NB4 (cell line): ENCODE measurements at regions not wholly inside any gene's neighbourhood (a gene's known extent, or its start where the extent isn't known, plus 50 kb on each side); places are given as distances from the start of the nearest gene placed in this dataset.

Source experiments
- DNase-seq: peaks from one replicate; pipeline ENCODE4 v3.0.0; 2010; ENCODE audit warnings: low read depth
- H3K4me3 ChIP-seq: one replicate; pipeline ENCODE4 v1.5.1; 2011; ENCODE audit warnings: mild to moderate bottlenecking, low read depth, low read length, moderate library complexity
- MYC ChIP-seq: IDR thresholded peaks from 2 replicates; pipeline ENCODE4 v1.6.1; 2011; ENCODE audit warnings: low read depth, low read length
- POLR2A ChIP-seq: IDR thresholded peaks from 2 replicates; pipeline ENCODE4 v1.6.1; 2011; ENCODE audit warnings: mild to moderate bottlenecking; ENCODE audit not compliant: insufficient read length; ENCODE audit errors: extremely low read depth
- TF ChIP-seq, protein P1 (sequence below): IDR thresholded peaks from one replicate; pipeline ENCODE4 v1.5.1; 2012; ENCODE audit warnings: low read depth, low read length
- TF ChIP-seq, protein P2 (sequence below): IDR thresholded peaks from 2 replicates; pipeline ENCODE4 v1.6.1; 2011; ENCODE audit warnings: low read depth, low read length

DNA sequence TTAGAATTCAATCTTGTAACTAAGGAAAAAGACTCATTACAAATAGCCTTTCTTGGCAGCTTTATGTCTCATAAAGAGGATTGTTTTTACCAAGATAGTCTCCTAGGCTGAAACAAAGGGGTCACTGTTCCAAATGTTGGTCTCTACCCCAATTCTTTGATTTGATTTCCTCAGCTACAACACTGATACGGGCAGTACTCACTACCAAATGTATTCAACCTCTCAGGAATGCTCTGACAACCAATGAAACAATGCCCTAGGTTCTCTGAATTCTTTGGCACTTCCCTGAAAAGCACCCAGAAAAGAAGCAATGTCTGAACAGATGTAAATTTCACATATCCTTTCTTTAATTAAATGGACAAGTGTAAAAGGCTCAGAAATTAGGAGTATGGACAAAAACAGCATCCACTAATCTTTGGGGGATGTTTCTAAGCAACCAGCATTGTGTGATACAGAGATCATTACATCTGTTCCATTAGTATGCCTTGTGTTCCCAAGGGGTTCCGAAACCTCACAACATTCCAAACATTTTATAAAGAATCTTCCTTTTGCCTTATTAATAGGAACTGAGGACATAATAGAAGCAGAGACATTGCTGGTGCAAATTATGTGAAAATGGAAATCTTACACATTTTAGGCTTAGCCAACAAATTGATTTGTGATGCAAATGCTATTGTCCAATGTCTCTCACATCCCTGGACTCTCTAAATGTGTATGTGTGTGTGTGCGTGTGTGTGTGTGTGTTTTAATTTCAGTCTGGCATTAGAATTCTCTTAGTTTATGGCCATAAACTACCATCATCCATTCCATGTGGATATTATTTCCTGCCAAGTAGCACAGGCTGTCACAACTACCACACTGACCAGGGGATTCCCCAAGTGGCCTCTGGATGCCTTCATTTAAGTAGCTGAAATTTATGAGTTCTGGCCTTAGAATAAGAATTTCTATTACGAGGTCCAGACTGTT, 276.0 kb downstream of the MTX2 start:
- TF ChIP-seq, protein P1, sequence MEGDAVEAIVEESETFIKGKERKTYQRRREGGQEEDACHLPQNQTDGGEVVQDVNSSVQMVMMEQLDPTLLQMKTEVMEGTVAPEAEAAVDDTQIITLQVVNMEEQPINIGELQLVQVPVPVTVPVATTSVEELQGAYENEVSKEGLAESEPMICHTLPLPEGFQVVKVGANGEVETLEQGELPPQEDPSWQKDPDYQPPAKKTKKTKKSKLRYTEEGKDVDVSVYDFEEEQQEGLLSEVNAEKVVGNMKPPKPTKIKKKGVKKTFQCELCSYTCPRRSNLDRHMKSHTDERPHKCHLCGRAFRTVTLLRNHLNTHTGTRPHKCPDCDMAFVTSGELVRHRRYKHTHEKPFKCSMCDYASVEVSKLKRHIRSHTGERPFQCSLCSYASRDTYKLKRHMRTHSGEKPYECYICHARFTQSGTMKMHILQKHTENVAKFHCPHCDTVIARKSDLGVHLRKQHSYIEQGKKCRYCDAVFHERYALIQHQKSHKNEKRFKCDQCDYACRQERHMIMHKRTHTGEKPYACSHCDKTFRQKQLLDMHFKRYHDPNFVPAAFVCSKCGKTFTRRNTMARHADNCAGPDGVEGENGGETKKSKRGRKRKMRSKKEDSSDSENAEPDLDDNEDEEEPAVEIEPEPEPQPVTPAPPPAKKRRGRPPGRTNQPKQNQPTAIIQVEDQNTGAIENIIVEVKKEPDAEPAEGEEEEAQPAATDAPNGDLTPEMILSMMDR, result no peak
- TF ChIP-seq MYC, result no peak
- TF ChIP-seq, protein P2, sequence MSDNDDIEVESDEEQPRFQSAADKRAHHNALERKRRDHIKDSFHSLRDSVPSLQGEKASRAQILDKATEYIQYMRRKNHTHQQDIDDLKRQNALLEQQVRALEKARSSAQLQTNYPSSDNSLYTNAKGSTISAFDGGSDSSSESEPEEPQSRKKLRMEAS, result no peak
- TF ChIP-seq POLR2A, result no peak
- no peak overlapping the region for H3K4me3 ChIP-seq
- no peak for DNase-seq

GRCh38 chr2:176546550-176546949, 277.3 kb downstream of the MTX2 start:
- no peak for DNase-seq
- H3K4me3 ChIP-seq, result no peak overlapping the region
- no peak for TF ChIP-seq MYC
- TF ChIP-seq, protein P1, result no peak
- TF ChIP-seq, protein P2, result no peak
- TF ChIP-seq POLR2A, result no peak

DNA sequence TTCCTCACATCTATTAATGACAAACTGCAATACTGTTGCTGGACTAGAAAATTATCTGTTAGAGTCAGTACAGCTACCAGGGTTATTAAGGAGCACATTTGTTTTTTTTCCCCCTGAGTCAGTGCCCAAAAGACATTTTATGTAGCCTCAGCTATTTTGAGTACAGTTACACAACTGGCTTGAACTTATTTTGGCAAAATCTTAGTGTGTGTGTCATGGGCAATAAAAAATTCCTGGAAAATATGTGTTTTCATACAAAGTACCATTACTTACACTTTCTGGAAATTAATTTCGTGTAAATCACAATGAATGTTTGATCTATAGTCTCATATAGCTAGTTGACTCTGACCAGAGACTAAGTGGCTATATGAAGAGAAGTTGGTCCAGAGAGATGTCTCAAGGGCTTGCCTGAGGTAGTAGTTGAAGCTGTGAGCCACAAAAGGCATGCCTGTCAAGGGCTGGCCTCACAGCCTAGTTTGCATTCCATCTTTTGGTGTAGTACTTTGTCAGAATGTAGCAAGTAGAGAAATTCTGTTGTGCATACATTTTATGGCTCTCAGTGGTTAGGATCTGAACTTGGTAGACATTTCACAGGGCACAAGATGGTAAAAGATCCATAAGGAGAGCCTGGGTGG, 283.4 kb downstream of the MTX2 start:
- TF ChIP-seq, protein P1, result no peak
- no peak for TF ChIP-seq POLR2A
- TF ChIP-seq, protein P2, result no peak
- TF ChIP-seq MYC, result no peak
- no peak for DNase-seq
- H3K4me3 ChIP-seq, result no peak overlapping the region

DNA sequence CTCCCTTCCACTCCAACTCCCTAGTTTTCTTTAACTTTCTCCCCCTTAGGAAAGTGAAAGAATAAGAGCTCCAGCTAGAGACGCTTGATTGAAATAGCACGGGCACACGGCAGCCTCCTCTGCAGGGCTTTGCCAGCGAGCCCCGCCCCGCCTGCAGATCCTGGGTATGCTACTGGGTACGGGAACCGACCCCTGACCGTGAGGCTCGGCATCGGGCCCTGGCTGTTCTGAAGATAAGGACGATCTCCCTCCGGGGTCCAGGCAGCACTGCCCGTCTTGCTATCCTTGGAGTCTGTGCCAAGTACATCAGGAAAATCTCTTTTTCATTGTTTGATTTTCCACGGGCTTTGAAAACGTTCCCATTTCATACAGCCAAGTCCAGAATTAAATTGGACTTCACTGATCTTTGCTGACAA, 284.5 kb downstream of the MTX2 start:
- H3K4me3 ChIP-seq, result peak overlapping the region; percentile 50
- peak; percentile 63 for DNase-seq
- no peak for TF ChIP-seq POLR2A
- TF ChIP-seq MYC, result no peak
- TF ChIP-seq, protein P2, result no peak
- TF ChIP-seq, protein P1, result no peak

GRCh38 chr2:176554101-176555048, 285.1 kb downstream of the MTX2 start:
- TF ChIP-seq POLR2A (no peak), MYC (no peak)
- TF ChIP-seq, protein P1, result peak; percentile 55
- peak overlapping the region; percentile 50 for H3K4me3 ChIP-seq
- peak; percentile 72 for DNase-seq
